DOHH2 (cell line): ENCODE measurements at regions not wholly inside any gene's neighbourhood (a gene's known extent, or its start where the extent isn't known, plus 50 kb on each side); places are given as distances from the start of the nearest gene placed in this dataset.

ENCODE experiments used
- EZH2phosphoT487 ChIP-seq: fragments of 200-600 bp; sonication (generic); IDR thresholded peaks from 2 replicates; pipeline ENCODE4 v1.6.1; 2017; ENCODE audit warnings: borderline replicate concordance, mild to moderate bottlenecking, antibody characterized with exemption, low read length, moderate library complexity, mixed read lengths
- TF ChIP-seq, protein P1 (sequence below): fragments of 200-600 bp; sonication (generic); IDR thresholded peaks from one replicate; pipeline ENCODE4 v1.5.1; 2014; ENCODE audit warnings: antibody characterized with exemption, mild to moderate bottlenecking, low read depth, low read length; ENCODE audit not compliant: poor library complexity, severe bottlenecking

DNA sequence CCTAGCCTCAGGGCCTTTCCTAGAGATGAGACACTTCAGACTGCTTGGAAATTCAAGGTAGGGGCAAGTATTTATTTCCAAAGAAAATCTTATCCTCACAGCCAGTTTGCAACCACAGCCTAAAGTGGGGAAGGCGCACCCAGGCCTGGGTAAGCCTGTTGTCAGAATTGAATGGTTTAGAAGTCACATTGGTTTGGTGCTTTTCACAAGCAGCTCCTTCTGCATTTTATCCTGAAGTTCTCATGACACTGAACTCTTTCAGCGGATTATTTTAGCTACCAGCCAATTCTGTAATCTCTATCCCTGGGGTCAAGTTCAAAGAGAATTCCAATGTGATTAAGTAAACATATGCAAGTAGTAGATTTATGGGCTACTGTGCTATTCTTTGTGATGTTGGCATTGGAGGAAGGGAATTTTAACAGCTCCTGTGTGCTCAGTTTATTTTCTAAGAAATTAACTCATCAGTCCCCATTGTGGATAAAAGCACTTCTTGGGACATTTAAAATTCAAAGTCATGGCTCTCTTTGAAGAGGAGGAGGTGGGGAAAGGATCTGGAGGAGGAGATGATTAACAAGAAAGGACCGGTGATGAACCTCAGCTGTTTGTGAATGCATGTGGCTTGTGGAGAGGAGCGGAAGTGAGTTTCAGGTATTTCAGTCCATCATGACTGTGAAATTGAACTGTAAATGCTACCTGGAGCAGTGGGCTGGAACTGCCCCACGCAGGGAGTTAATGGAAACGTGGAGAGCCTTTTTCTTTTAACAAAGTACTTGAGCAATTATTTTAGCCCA is 90.2 kb upstream of the CACUL1 start:
- TF ChIP-seq, protein P1, sequence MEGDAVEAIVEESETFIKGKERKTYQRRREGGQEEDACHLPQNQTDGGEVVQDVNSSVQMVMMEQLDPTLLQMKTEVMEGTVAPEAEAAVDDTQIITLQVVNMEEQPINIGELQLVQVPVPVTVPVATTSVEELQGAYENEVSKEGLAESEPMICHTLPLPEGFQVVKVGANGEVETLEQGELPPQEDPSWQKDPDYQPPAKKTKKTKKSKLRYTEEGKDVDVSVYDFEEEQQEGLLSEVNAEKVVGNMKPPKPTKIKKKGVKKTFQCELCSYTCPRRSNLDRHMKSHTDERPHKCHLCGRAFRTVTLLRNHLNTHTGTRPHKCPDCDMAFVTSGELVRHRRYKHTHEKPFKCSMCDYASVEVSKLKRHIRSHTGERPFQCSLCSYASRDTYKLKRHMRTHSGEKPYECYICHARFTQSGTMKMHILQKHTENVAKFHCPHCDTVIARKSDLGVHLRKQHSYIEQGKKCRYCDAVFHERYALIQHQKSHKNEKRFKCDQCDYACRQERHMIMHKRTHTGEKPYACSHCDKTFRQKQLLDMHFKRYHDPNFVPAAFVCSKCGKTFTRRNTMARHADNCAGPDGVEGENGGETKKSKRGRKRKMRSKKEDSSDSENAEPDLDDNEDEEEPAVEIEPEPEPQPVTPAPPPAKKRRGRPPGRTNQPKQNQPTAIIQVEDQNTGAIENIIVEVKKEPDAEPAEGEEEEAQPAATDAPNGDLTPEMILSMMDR = no peak
- TF ChIP-seq EZH2phosphoT487 = no peak
